Bronchial epithelial cell (primary cell): ENCODE measurements at regions not wholly inside any gene's neighbourhood (a gene's known extent, or its start where the extent isn't known, plus 50 kb on each side); places are given as distances from the start of the nearest gene placed in this dataset.
A peak's percentile ranks its signal among the peaks of the same experiment; 100 is the strongest.

Source experiments
- DNase-seq: peaks from one replicate; pipeline ENCODE4 v3.0.0-alpha.2; 2010; ENCODE audit warnings: low read depth
- FAIRE-seq: peaks from 2 replicates; lab custom pipeline; 2011; peaks lifted over from hg19 to GRCh38; lab: Jason Lieb, UNC
- H3K27me3 ChIP-seq: 2 replicates; pipeline ENCODE4 v1.5.1; 2011; ENCODE audit warnings: low read length; ENCODE audit not compliant: control insufficient read depth, insufficient read depth
- H3K36me3 ChIP-seq: 2 replicates; pipeline ENCODE4 v1.5.1; 2011; ENCODE audit warnings: low read length; ENCODE audit not compliant: control insufficient read depth, insufficient read depth
- H3K4me3 ChIP-seq: 2 replicates; pipeline ENCODE4 v1.5.1; 2011; ENCODE audit warnings: mild to moderate bottlenecking, low read depth, low read length, control low read depth
- CTCF ChIP-seq: IDR thresholded peaks from 2 replicates; pipeline ENCODE4 v1.5.1; 2011; ENCODE audit warnings: mild to moderate bottlenecking, moderate library complexity, low read length, control low read depth, inconsistent platforms; ENCODE audit not compliant: insufficient read depth, severe bottlenecking

- no peak for FAIRE-seq
- H3K4me3 ChIP-seq: no peak overlapping the region
- DNase-seq: no peak
- no peak for TF ChIP-seq CTCF
- H3K36me3 ChIP-seq: no peaks in the 10 kb centered on the region
- H3K27me3 ChIP-seq: no peaks in the 10 kb centered on the region
Observed at GRCh38 chr3:117348884-117349283, 639.3 kb downstream of the TUSC7 start.

GRCh38 chr3:117349566-117349965 is 640.0 kb downstream of the TUSC7 start:
- no peak overlapping the region for H3K4me3 ChIP-seq
- FAIRE-seq (no peak), DNase-seq (no peak)
- H3K27me3 ChIP-seq: no peaks in the 10 kb centered on the region
- H3K36me3 ChIP-seq: no peaks in the 10 kb centered on the region
- no peak for TF ChIP-seq CTCF

GRCh38 chr3:117350371-117350770 is 640.8 kb downstream of the TUSC7 start:
- Histone ChIP-seq H3K36me3 (no peaks in the 10 kb centered on the region), H3K27me3 (no peaks in the 10 kb centered on the region), H3K4me3 (no peak overlapping the region)
- DNase-seq (no peak), FAIRE-seq (no peak)
- TF ChIP-seq CTCF: no peak

- peak; percentile 54 for TF ChIP-seq CTCF
- H3K36me3 ChIP-seq: no peaks in the 10 kb centered on the region
- DNase-seq: peak; percentile 14
- no peak overlapping the region for H3K4me3 ChIP-seq
- H3K27me3 ChIP-seq: no peaks in the 10 kb centered on the region
- no peak for FAIRE-seq
Observed at GRCh38 chr3:117355566-117355965, 646.0 kb downstream of the TUSC7 start.

GRCh38 chr3:117356091-117356705 is 646.6 kb downstream of the TUSC7 start:
- Histone ChIP-seq H3K27me3 (no peaks in the 10 kb centered on the region), H3K4me3 (no peak overlapping the region), H3K36me3 (no peaks in the 10 kb centered on the region)
- FAIRE-seq: no peak
- DNase-seq: no peak
- TF ChIP-seq CTCF: no peak
